NCI-H2107 (cell line): ENCODE measurements at regions not wholly inside any gene's neighbourhood (a gene's known extent, or its start where the extent isn't known, plus 50 kb on each side); places are given as distances from the start of the nearest gene placed in this dataset.

Experiments used
- DNase-seq: peaks from one replicate; lab custom pipeline; 2025; lab: John Stamatoyannopoulos, UW

GRCh38 chr11:70824605-70825245 lies 426.4 kb downstream of the CTTN start:
- peak; percentile 35 for DNase-seq

- DNase-seq, result no peak
Observed at GRCh38 chr11:70825893-70826540, 426.4 kb downstream of the SHANK2 start.

- DNase-seq, result peak; percentile 65
Observed at GRCh38 chr11:70826541-70827335, 425.6 kb downstream of the SHANK2 start.

- DNase-seq, result no peak
Observed at GRCh38 chr11:70828593-70829082, 423.7 kb downstream of the SHANK2 start.

- no peak for DNase-seq
Observed at GRCh38 chr11:70829134-70829885, 423.1 kb downstream of the SHANK2 start.

- DNase-seq, result no peak
Observed at GRCh38 chr11:70829886-70830272, 422.5 kb downstream of the SHANK2 start.

GRCh38 chr11:70833011-70833410 lies 419.4 kb downstream of the SHANK2 start:
- no peak for DNase-seq

GRCh38 chr11:70833554-70833953 lies 418.8 kb downstream of the SHANK2 start:
- DNase-seq, result no peak

GRCh38 chr11:70834277-70834940 lies 418.0 kb downstream of the SHANK2 start:
- peak; percentile 53 for DNase-seq

- peak; percentile 59 for DNase-seq
Observed at GRCh38 chr11:70834984-70835560, 417.3 kb downstream of the SHANK2 start.

GRCh38 chr11:70836071-70836470 lies 416.3 kb downstream of the SHANK2 start:
- DNase-seq, result no peak

GRCh38 chr11:70838198-70838597 lies 414.2 kb downstream of the SHANK2 start:
- DNase-seq, result no peak

- no peak for DNase-seq
Observed at GRCh38 chr11:70839851-70840250, 412.5 kb downstream of the SHANK2 start.

GRCh38 chr11:70841264-70841663 lies 411.1 kb downstream of the SHANK2 start:
- DNase-seq, result no peak

GRCh38 chr11:70842256-70842655 lies 410.1 kb downstream of the SHANK2 start:
- no peak for DNase-seq

- DNase-seq, result no peak
Observed at GRCh38 chr11:70842701-70843100, 409.7 kb downstream of the SHANK2 start.

- no peak for DNase-seq
Observed at GRCh38 chr11:70843906-70844305, 408.5 kb downstream of the SHANK2 start.

GRCh38 chr11:70844387-70844786 lies 408.0 kb downstream of the SHANK2 start:
- no peak for DNase-seq

- no peak for DNase-seq
Observed at GRCh38 chr11:70845591-70846041, 406.8 kb downstream of the SHANK2 start.

- DNase-seq, result no peak
Observed at GRCh38 chr11:70846781-70847655, 405.4 kb downstream of the SHANK2 start.
